Hippocampal formation (tissue), 2 donors: ENCODE measurements at regions not wholly inside any gene's neighbourhood (a gene's known extent, or its start where the extent isn't known, plus 50 kb on each side); places are given as distances from the start of the nearest gene placed in this dataset.

Source experiments
- DNase-seq, 2 donors: peaks; one replicate each; lab custom pipeline; 2025; lab: John Stamatoyannopoulos, UW

- DNase-seq, result no peak
Measured at GRCh38 chr13:53204598-53204997, 176.0 kb downstream of the OLFM4 start.

GRCh38 chr13:53206455-53206854, 177.8 kb downstream of the OLFM4 start:
- DNase-seq, result no peak

- DNase-seq, result no peak
Measured at GRCh38 chr13:53207556-53207955, 178.9 kb downstream of the OLFM4 start.

- no peak for DNase-seq
Measured at GRCh38 chr13:53214433-53214832, 185.8 kb downstream of the OLFM4 start.

- DNase-seq, result no peak
Measured at GRCh38 chr13:53215563-53215962, 186.9 kb downstream of the OLFM4 start.

- no peak for DNase-seq
Measured at GRCh38 chr13:53216773-53217172, 188.2 kb downstream of the OLFM4 start.

- DNase-seq, result no peak
Measured at GRCh38 chr13:53217194-53217593, 188.6 kb downstream of the OLFM4 start.

- no peak for DNase-seq
Measured at GRCh38 chr13:53220038-53220437, 191.4 kb downstream of the OLFM4 start.

GRCh38 chr13:53237696-53238095, 209.1 kb downstream of the OLFM4 start:
- DNase-seq, result no peak

- DNase-seq, result no peak
Measured at GRCh38 chr13:53238261-53238660, 209.6 kb downstream of the OLFM4 start.

- DNase-seq, result no peak
Measured at GRCh38 chr13:53240401-53241025, 211.9 kb downstream of the OLFM4 start.

GRCh38 chr13:53241891-53242348, 213.3 kb downstream of the OLFM4 start:
- DNase-seq, result no peak

- DNase-seq, result no peak
Measured at GRCh38 chr13:53249236-53249635, 220.6 kb downstream of the OLFM4 start.

- DNase-seq, result peak in 1 of 2 donors; percentile 92
Measured at GRCh38 chr13:53250272-53250875, 221.8 kb downstream of the OLFM4 start.

GRCh38 chr13:53250977-53251376, 222.4 kb downstream of the OLFM4 start:
- DNase-seq, result no peak

GRCh38 chr13:53254500-53254899, 225.9 kb downstream of the OLFM4 start:
- DNase-seq, result no peak

- no peak for DNase-seq
Measured at GRCh38 chr13:53255795-53256194, 227.2 kb downstream of the OLFM4 start.

GRCh38 chr13:53260594-53260993, 232.0 kb downstream of the OLFM4 start:
- DNase-seq, result no peak

- DNase-seq, result no peak
Measured at GRCh38 chr13:53264751-53265385, 236.3 kb downstream of the OLFM4 start.

GRCh38 chr13:53266757-53267156, 238.1 kb downstream of the OLFM4 start:
- DNase-seq, result no peak

GRCh38 chr13:53269634-53270033, 241.0 kb downstream of the OLFM4 start:
- DNase-seq, result no peak

- DNase-seq, result no peak
Measured at GRCh38 chr13:53272873-53273272, 244.3 kb downstream of the OLFM4 start.

- DNase-seq, result no peak
Measured at GRCh38 chr13:53276265-53276664, 247.7 kb downstream of the OLFM4 start.
